BE2C (cell line): ENCODE measurements at regions not wholly inside any gene's neighbourhood (a gene's known extent, or its start where the extent isn't known, plus 50 kb on each side); places are given as distances from the start of the nearest gene placed in this dataset.

ENCODE experiments used
- DNase-seq: peaks from one replicate; pipeline ENCODE4 v3.0.0-alpha.2; 2020
- H3K27me3 ChIP-seq: fragments of 250-450 bp; sonication (Bioruptor Pico); 2 replicates; pipeline ENCODE4 v1.5.1; 2020; ENCODE audit warnings: mild to moderate bottlenecking
- H3K36me3 ChIP-seq: fragments of 250-450 bp; sonication (Bioruptor Pico); 2 replicates; pipeline ENCODE4 v1.5.1; 2020; ENCODE audit warnings: mild to moderate bottlenecking
- H3K4me1 ChIP-seq: fragments of 250-450 bp; sonication (Bioruptor Pico); 2 replicates; pipeline ENCODE4 v1.5.1; 2020
- H3K4me3 ChIP-seq: 2 replicates; pipeline ENCODE4 v1.5.1; 2011; ENCODE audit warnings: low read depth, low read length
- H3K9me3 ChIP-seq: fragments of 250-450 bp; sonication (Bioruptor Pico); 2 replicates; pipeline ENCODE4 v1.5.1; 2020
- TF ChIP-seq, protein P1 (sequence below): IDR thresholded peaks from 2 replicates; pipeline ENCODE4 v1.5.1; 2012; ENCODE audit warnings: mild to moderate bottlenecking, low read depth, low read length

DNA sequence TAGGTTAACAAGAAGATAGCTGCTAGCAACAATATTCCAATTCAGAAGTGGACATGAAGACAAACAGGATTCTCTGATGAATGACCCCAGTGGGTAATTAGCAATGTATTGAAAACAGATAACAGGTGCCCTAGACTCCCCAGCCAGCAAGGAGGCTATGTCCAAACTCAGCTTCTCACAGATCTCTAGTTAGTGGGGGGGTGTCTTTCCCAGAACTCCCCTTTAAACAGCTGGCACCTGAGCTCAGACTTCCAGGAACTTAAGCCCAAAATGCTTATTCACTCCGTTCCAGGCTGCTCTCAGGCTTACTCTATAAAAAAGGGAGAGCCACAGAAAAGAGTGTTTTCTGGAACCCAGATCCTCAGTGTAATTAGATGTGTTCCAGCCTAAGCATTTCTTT, 423.0 kb upstream of the THBS1 start:
- DNase-seq = no peak
- TF ChIP-seq, protein P1, sequence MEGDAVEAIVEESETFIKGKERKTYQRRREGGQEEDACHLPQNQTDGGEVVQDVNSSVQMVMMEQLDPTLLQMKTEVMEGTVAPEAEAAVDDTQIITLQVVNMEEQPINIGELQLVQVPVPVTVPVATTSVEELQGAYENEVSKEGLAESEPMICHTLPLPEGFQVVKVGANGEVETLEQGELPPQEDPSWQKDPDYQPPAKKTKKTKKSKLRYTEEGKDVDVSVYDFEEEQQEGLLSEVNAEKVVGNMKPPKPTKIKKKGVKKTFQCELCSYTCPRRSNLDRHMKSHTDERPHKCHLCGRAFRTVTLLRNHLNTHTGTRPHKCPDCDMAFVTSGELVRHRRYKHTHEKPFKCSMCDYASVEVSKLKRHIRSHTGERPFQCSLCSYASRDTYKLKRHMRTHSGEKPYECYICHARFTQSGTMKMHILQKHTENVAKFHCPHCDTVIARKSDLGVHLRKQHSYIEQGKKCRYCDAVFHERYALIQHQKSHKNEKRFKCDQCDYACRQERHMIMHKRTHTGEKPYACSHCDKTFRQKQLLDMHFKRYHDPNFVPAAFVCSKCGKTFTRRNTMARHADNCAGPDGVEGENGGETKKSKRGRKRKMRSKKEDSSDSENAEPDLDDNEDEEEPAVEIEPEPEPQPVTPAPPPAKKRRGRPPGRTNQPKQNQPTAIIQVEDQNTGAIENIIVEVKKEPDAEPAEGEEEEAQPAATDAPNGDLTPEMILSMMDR = no peak
- Histone ChIP-seq H3K9me3 (no peaks in the 10 kb centered on the region), H3K27me3 (no peaks in the 10 kb centered on the region; the same call in 1 of the 2 replicates), H3K4me1 (no peaks in the 10 kb centered on the region), H3K4me3 (no peak overlapping the region), H3K36me3 (no peaks in the 10 kb centered on the region)

DNA sequence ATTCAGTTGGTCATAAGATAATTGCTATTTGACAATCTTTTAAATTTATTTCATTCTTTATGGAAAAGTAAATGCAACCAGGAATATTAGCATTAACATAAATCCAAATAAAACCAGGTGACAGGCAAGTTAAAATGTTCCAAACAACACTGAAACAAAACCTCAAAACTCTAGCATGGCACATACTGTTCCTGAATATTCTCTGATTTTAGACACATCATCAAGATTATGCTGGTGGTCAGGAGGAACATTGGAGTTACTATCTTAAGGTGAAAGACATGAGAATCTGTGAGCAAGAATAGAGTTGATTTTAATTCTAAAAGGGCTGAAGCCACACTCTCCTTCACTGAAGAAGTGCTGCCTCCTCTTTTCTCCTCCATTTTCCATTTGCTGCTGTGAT, 421.0 kb upstream of the THBS1 start:
- no peak for DNase-seq
- TF ChIP-seq, protein P1 = no peak
- H3K9me3 ChIP-seq = no peaks in the 10 kb centered on the region
- H3K4me1 ChIP-seq = no peaks in the 10 kb centered on the region
- H3K4me3 ChIP-seq = no peak overlapping the region
- H3K27me3 ChIP-seq = no peaks in the 10 kb centered on the region; the same call in 1 of the 2 replicates
- H3K36me3 ChIP-seq = no peaks in the 10 kb centered on the region

DNA sequence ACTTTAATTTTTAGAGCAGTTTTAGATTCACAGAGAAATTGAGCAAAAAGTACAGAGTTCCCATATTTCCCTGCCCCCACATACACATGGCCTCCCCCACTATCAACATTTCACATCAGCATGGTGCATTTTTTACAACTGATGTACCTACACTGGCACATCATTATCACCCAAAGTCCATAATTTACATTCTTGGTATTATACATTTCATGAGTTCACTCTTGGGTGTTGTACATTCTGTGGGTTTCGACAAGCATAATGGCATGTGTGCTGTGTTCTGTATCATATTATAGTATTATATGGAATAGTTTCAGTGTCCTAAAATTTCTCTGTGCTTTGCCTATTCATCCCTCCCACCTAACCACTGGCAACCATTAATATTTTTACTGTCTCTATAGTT, 419.8 kb upstream of the THBS1 start:
- Histone ChIP-seq H3K36me3 (no peaks in the 10 kb centered on the region), H3K27me3 (no peaks in the 10 kb centered on the region; the same call in 1 of the 2 replicates), H3K4me1 (no peaks in the 10 kb centered on the region), H3K9me3 (no peaks in the 10 kb centered on the region), H3K4me3 (no peak overlapping the region)
- no peak for DNase-seq
- TF ChIP-seq, protein P1 = no peak

DNA sequence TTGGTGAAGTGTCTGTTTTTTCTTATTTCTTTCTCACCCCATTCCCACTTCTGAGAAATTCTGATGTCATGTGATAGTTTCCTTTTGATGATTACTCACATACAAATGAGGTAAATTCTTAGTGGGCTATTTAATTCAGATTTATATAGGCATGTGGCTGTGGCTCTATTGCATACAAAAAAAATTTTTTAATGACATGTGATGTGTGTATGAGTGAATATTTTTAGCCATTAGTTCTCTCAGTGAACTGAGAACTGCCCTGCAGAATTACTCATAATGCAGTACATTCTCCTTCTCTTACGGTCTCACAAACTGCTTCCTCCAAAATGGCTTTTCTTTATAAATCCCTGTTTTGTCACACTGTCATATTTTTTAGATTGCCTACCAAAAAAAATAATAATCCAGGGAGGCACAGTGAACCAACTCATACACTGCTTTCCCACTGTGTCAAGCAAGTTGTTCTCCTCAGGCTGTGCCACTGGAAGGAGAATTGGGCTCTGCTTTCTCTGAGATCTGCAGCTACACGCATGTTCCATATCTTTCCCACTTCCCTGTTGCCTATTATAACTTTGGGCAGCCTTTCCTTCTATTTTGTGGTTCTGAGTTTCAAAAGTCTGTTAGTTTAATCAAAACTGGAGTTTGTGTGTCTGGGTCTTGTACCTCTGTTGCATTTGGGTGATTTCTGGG, 415.7 kb upstream of the THBS1 start:
- TF ChIP-seq, protein P1 = no peak
- Histone ChIP-seq H3K27me3 (no peaks in the 10 kb centered on the region; the same call in 1 of the 2 replicates), H3K36me3 (no peaks in the 10 kb centered on the region), H3K4me1 (no peaks in the 10 kb centered on the region), H3K9me3 (no peaks in the 10 kb centered on the region), H3K4me3 (no peak overlapping the region)
- no peak for DNase-seq

DNA sequence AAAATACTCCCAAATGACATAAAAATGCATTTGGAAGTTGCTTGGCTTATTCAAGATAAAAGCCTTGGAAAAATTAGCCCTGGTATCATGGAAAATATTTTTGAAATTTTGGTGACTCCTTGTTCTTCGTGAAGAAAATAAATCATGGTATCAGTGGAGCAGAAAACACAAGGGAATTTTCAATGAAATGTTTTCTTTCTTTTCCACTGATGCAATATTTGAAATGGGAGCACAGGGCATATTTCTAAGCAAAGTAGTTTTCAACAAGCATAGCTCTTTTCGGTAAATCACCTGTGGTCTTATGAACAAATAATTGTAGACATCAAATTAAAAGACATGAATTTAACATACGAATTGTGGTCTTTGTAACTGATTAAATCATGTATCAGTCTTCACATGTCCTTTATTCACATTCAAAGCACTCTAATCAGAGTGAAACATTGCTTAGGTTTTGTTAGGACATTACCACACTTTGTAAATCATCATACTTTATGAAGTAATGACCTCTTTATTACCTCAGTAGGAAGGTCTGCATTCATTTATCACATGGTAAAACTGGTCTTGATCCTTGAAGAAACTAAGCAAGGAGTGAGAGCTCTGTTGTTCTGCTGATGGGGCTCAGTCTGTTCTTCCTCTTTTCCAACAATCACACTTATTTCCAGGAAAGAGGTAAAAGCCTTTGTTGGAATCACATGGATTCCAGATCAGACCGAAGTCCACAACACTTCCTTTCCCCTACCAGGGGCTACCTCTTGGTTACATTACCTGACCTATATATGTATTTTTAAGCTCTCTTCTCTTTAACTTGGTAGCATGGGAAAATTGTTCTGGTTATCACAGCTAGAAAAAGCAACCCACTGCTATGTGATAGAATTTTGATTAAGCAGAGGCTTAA, 413.5 kb upstream of the THBS1 start:
- Histone ChIP-seq H3K4me3 (no peak overlapping the region), H3K36me3 (no peaks in the 10 kb centered on the region), H3K4me1 (no peaks in the 10 kb centered on the region), H3K27me3 (no peaks in the 10 kb centered on the region), H3K9me3 (no peaks in the 10 kb centered on the region)
- TF ChIP-seq, protein P1 = no peak
- DNase-seq = no peak

DNA sequence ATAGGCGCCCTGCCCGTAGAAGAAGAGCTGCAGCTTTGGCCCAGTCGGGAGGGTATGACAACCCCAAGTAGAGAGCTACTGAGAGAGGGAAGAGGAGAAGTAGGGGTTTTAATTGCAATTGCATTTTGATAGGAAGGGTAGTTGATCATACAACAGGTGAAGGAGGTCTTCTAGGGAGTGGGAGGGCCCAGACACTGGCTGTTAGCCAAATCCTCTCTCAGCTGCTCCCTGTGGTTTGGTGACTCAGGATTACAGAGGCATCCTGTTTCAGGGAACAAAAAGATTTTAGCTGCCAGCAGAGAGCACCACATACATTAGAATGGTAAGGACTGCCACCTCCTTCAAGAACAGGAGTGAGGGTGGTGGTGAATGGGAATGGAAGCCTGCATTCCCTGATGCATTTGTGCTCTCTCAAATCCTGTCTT, 408.9 kb upstream of the THBS1 start:
- Histone ChIP-seq H3K9me3 (no peaks in the 10 kb centered on the region), H3K4me3 (no peak overlapping the region), H3K4me1 (no peaks in the 10 kb centered on the region), H3K36me3 (no peaks in the 10 kb centered on the region), H3K27me3 (no peaks in the 10 kb centered on the region)
- TF ChIP-seq, protein P1 = peak; percentile 46
- DNase-seq = peak; percentile 43
